Activated T-helper 17 cell treated with anti-CD3 and anti-CD28 coated beads, Interleukin-2, amount 50 U/mL, for 72 hours (primary cell): ENCODE measurements at regions not wholly inside any gene's neighbourhood (a gene's known extent, or its start where the extent isn't known, plus 50 kb on each side); places are given as distances from the start of the nearest gene placed in this dataset.

ENCODE experiments used
- ATAC-seq: fragments of 150-1000 bp; cut with Tn5 transposase; replicated peaks from 2 replicates; pipeline ENCODE4 v1.10.0; 2021; ENCODE audit warnings: mild to moderate bottlenecking, moderate library complexity
- H3K27ac Mint-ChIP-seq: one replicate; pipeline ENCODE4 v1.8.0; 2022; ENCODE audit warnings: mixed read lengths
- H3K27me3 Mint-ChIP-seq: one replicate; pipeline ENCODE4 v1.8.0; 2022; ENCODE audit warnings: mixed read lengths
- H3K36me3 Mint-ChIP-seq: one replicate; pipeline ENCODE4 v1.8.0; 2022; ENCODE audit warnings: low read depth, mild to moderate bottlenecking, mixed read lengths
- H3K4me1 Mint-ChIP-seq: one replicate; pipeline ENCODE4 v1.8.0; 2022; ENCODE audit warnings: mixed read lengths
- H3K4me3 Mint-ChIP-seq: one replicate; pipeline ENCODE4 v1.8.0; 2022; ENCODE audit warnings: mild to moderate bottlenecking, mixed read lengths
- H3K9me3 Mint-ChIP-seq: one replicate; pipeline ENCODE4 v1.8.0; 2022; ENCODE audit warnings: mixed read lengths

- H3K4me3 Mint-ChIP-seq: peak overlapping the region; percentile 8
These were observed 52.5 kb upstream of the PLEKHG7 start for GRCh38 chr12:92650228-92650822.

GRCh38 chr12:92649511-92650227 is 53.1 kb upstream of the PLEKHG7 start:
- H3K27ac Mint-ChIP-seq: peak overlapping the region; percentile 25
- peak; percentile 96 for ATAC-seq
- no peaks in the 10 kb centered on the region for H3K9me3 Mint-ChIP-seq
- peak overlapping the region; percentile 8 for H3K4me3 Mint-ChIP-seq
- H3K4me1 Mint-ChIP-seq: peaks cover 6% of the 10 kb centered on the region
- no peaks in the 10 kb centered on the region for H3K27me3 Mint-ChIP-seq
- H3K36me3 Mint-ChIP-seq: no peaks in the 10 kb centered on the region

More at GRCh38 chr12:92650228-92650822, 52.5 kb upstream of the PLEKHG7 start:
- peak overlapping the region; percentile 25 for H3K27ac Mint-ChIP-seq
- no peaks in the 10 kb centered on the region for H3K36me3 Mint-ChIP-seq
- ATAC-seq: peak; percentile 10
- H3K9me3 Mint-ChIP-seq: no peaks in the 10 kb centered on the region
- peaks cover 6% of the 10 kb centered on the region for H3K4me1 Mint-ChIP-seq
- H3K27me3 Mint-ChIP-seq: no peaks in the 10 kb centered on the region

- peak; percentile 38 for ATAC-seq
- H3K36me3 Mint-ChIP-seq: no peaks in the 10 kb centered on the region
- H3K27ac Mint-ChIP-seq: no peak overlapping the region
- no peaks in the 10 kb centered on the region for H3K27me3 Mint-ChIP-seq
- H3K4me3 Mint-ChIP-seq: no peak overlapping the region
- H3K9me3 Mint-ChIP-seq: no peaks in the 10 kb centered on the region
- H3K4me1 Mint-ChIP-seq: peaks cover 6% of the 10 kb centered on the region
These were observed 54.4 kb upstream of the PLEKHG7 start for GRCh38 chr12:92648242-92649031.

- no peak for ATAC-seq
- no peak overlapping the region for H3K27ac Mint-ChIP-seq
- H3K4me1 Mint-ChIP-seq: no peaks in the 10 kb centered on the region
- no peaks in the 10 kb centered on the region for H3K9me3 Mint-ChIP-seq
- H3K4me3 Mint-ChIP-seq: no peak overlapping the region
- H3K27me3 Mint-ChIP-seq: no peaks in the 10 kb centered on the region
- no peaks in the 10 kb centered on the region for H3K36me3 Mint-ChIP-seq
These were observed 61.5 kb upstream of the PLEKHG7 start for GRCh38 chr12:92641291-92641690.

- ATAC-seq: no peak
- no peaks in the 10 kb centered on the region for H3K4me1 Mint-ChIP-seq
- H3K27me3 Mint-ChIP-seq: no peaks in the 10 kb centered on the region
- H3K9me3 Mint-ChIP-seq: no peaks in the 10 kb centered on the region
- H3K36me3 Mint-ChIP-seq: no peaks in the 10 kb centered on the region
- H3K4me3 Mint-ChIP-seq: no peak overlapping the region
- no peak overlapping the region for H3K27ac Mint-ChIP-seq
These were observed 62.1 kb upstream of the PLEKHG7 start for GRCh38 chr12:92640691-92641090.

- Mint-ChIP-seq H3K4me1 (no peaks in the 10 kb centered on the region), H3K9me3 (no peaks in the 10 kb centered on the region), H3K27ac (no peak overlapping the region), H3K4me3 (no peak overlapping the region), H3K36me3 (no peaks in the 10 kb centered on the region), H3K27me3 (no peaks in the 10 kb centered on the region)
- no peak for ATAC-seq
These were observed 63.8 kb upstream of the PLEKHG7 start for GRCh38 chr12:92639017-92639416.

GRCh38 chr12:92634730-92635129 is 68.1 kb upstream of the PLEKHG7 start:
- Mint-ChIP-seq H3K36me3 (no peaks in the 10 kb centered on the region), H3K27me3 (no peaks in the 10 kb centered on the region), H3K9me3 (no peaks in the 10 kb centered on the region), H3K4me1 (no peaks in the 10 kb centered on the region), H3K27ac (no peak overlapping the region), H3K4me3 (no peak overlapping the region)
- no peak for ATAC-seq

GRCh38 chr12:92634202-92634601 is 68.6 kb upstream of the PLEKHG7 start:
- no peak for ATAC-seq
- H3K27me3 Mint-ChIP-seq: no peaks in the 10 kb centered on the region
- H3K27ac Mint-ChIP-seq: no peak overlapping the region
- H3K4me1 Mint-ChIP-seq: no peaks in the 10 kb centered on the region
- H3K9me3 Mint-ChIP-seq: no peaks in the 10 kb centered on the region
- H3K36me3 Mint-ChIP-seq: no peaks in the 10 kb centered on the region
- H3K4me3 Mint-ChIP-seq: no peak overlapping the region

- Mint-ChIP-seq H3K27me3 (no peaks in the 10 kb centered on the region), H3K36me3 (no peaks in the 10 kb centered on the region), H3K9me3 (no peaks in the 10 kb centered on the region), H3K4me3 (no peak overlapping the region), H3K4me1 (no peaks in the 10 kb centered on the region), H3K27ac (no peak overlapping the region)
- ATAC-seq: no peak
These were observed 71.8 kb upstream of the PLEKHG7 start for GRCh38 chr12:92630968-92631367.

GRCh38 chr12:92629349-92630065 is 73.3 kb upstream of the PLEKHG7 start:
- Mint-ChIP-seq H3K9me3 (no peaks in the 10 kb centered on the region), H3K27me3 (no peaks in the 10 kb centered on the region), H3K27ac (no peak overlapping the region), H3K4me1 (no peaks in the 10 kb centered on the region), H3K36me3 (no peaks in the 10 kb centered on the region), H3K4me3 (no peak overlapping the region)
- ATAC-seq: no peak

GRCh38 chr12:92628476-92628875 is 74.3 kb upstream of the PLEKHG7 start:
- Mint-ChIP-seq H3K36me3 (no peaks in the 10 kb centered on the region), H3K27ac (no peak overlapping the region), H3K9me3 (no peaks in the 10 kb centered on the region), H3K27me3 (no peaks in the 10 kb centered on the region), H3K4me1 (peaks cover 3% of the 10 kb centered on the region), H3K4me3 (no peak overlapping the region)
- no peak for ATAC-seq

- no peaks in the 10 kb centered on the region for H3K36me3 Mint-ChIP-seq
- no peak overlapping the region for H3K27ac Mint-ChIP-seq
- H3K9me3 Mint-ChIP-seq: no peaks in the 10 kb centered on the region
- no peak overlapping the region for H3K4me3 Mint-ChIP-seq
- H3K27me3 Mint-ChIP-seq: no peaks in the 10 kb centered on the region
- ATAC-seq: no peak
- peaks cover 3% of the 10 kb centered on the region for H3K4me1 Mint-ChIP-seq
These were observed 75.3 kb upstream of the PLEKHG7 start for GRCh38 chr12:92627511-92627910.

GRCh38 chr12:92625639-92626310 is 77.0 kb upstream of the PLEKHG7 start:
- Mint-ChIP-seq H3K27ac (peak overlapping the region; percentile 38), H3K9me3 (peaks cover 6% of the 10 kb centered on the region), H3K4me3 (no peak overlapping the region), H3K27me3 (no peaks in the 10 kb centered on the region), H3K36me3 (no peaks in the 10 kb centered on the region), H3K4me1 (peaks cover 3% of the 10 kb centered on the region)
- ATAC-seq: peak; percentile 75

- H3K4me1 Mint-ChIP-seq: peaks cover 3% of the 10 kb centered on the region
- H3K27me3 Mint-ChIP-seq: no peaks in the 10 kb centered on the region
- peaks cover 6% of the 10 kb centered on the region for H3K9me3 Mint-ChIP-seq
- ATAC-seq: peak; percentile 64
- H3K36me3 Mint-ChIP-seq: no peaks in the 10 kb centered on the region
- peak overlapping the region; percentile 61 for H3K27ac Mint-ChIP-seq
- H3K4me3 Mint-ChIP-seq: peak overlapping the region; percentile 17
These were observed 78.6 kb upstream of the PLEKHG7 start for GRCh38 chr12:92624236-92624635.
